MM.1S (cell line): ENCODE measurements at regions not wholly inside any gene's neighbourhood (a gene's known extent, or its start where the extent isn't known, plus 50 kb on each side); places are given as distances from the start of the nearest gene placed in this dataset.
"Not testable (repeated sequence)": the region's sequence is repeated elsewhere in the genome, so short reads cannot be mapped to it uniquely, and the experiment has no call there.

Source experiments
- CTCF ChIP-seq: fragments of 300-600 bp; sonication (generic); IDR thresholded peaks from 2 replicates; pipeline ENCODE4 v1.5.1; 2016; ENCODE audit warnings: antibody characterized with exemption, low read length, mixed read lengths
- EZH2phosphoT487 ChIP-seq: fragments of 300-600 bp; sonication (generic); IDR thresholded peaks from 2 replicates; pipeline ENCODE4 v1.6.1; 2018; ENCODE audit warnings: antibody characterized with exemption, low read length

GRCh38 chrX:89631858-89632257 is 289.9 kb upstream of the TGIF2LX start:
- TF ChIP-seq CTCF, EZH2phosphoT487: not testable (repeated sequence)
